Cerebellar nuclear complex (tissue), 1 donor: ENCODE measurements at regions not wholly inside any gene's neighbourhood (a gene's known extent, or its start where the extent isn't known, plus 50 kb on each side); places are given as distances from the start of the nearest gene placed in this dataset.
A peak's percentile ranks its signal among the peaks of the same experiment; 100 is the strongest.
"Not testable (repeated sequence)": the region's sequence is repeated elsewhere in the genome, so short reads cannot be mapped to it uniquely, and the experiment has no call there.

ENCODE experiments used
- DNase-seq, 2 experiments: peaks; one replicate each; lab custom pipeline; 2025; lab: John Stamatoyannopoulos, UW

DNA sequence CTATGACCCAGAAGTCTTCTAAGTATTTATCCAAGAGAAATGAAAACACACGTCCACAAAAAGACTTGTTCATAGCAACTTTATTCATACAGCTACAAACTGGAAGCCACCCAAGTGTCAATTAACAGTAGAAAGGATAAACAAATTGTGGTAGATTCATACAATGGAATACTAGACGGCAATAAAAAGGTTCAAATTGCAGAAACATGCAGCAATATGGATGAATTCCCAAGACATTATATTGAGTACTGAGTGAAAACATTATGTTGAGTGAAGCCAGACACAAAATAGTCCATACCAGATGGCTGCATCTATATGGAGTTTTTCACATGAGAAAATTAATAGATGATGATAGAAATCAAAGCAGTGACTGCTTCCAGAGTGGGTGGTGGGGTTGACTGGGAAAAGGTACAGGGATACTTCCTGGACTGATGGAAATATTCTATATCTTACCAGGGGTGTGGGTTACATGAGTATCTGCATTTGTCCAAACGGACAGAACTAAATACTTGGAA lies 292.0 kb downstream of the FGFR2 start:
- no peak for DNase-seq

DNA sequence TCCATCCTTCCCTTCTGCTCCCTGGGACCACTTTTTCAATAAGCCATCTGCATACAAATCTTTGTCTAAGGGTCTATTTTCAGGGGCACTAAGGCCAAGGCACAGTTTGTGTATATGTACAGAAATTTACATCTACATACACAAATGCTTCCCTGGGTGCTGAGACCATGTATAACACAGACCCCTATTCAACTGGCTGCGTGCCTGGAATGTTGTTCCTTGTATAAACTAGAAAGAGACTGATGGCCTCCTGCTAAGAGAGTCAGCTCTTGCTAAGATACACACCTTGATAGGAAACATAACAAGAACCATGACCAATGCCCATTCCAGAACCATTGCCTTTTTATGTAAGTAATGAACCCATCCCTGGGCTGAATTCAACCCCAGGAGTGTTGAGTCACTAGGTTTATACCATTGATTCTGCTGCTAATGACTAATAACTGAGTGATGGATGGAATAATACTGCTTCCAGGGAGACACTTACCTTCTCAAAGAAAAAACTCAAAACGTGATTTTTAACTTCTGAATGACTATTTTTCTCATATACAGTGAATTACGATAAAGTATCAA lies 290.7 kb downstream of the FGFR2 start:
- no peak for DNase-seq

DNA sequence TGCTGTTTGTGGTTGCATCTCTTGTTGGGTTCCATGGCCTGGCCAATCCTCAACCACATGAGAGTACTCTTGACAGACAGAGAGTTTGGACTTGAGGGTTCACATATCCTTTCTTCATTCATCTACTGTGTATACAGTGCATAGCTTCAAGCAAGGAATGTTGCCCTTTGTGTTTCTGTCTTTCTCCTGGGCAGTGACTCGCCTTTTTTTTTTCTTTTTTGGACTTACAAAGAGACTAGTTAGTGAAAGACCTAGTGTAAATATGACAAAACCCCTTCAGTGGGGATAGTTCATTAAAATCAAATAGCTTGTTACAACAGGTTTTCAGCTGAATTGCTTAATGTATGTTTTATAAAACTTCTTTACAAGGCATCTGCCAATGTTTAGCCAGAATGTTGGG lies 290.2 kb downstream of the FGFR2 start:
- no peak for DNase-seq

DNA sequence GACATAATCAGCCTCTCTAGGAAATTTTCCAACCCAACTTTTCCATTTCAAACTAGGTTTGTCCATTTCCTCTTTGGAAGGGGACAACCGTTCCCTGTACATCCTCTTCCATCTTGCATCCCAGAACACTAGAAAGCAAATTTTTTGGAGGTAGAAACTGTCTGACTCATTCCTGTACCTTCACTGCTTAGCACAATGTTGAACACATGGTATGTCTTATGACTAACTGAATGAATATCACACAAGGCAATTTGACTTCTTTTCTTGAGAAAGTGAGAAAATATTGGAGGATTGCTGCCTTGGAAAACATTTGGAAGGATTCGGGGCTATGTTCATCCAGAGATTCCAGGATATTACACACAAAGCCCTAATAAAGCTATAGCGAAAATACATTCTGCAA lies 289.1 kb downstream of the FGFR2 start:
- DNase-seq: no peak

DNA sequence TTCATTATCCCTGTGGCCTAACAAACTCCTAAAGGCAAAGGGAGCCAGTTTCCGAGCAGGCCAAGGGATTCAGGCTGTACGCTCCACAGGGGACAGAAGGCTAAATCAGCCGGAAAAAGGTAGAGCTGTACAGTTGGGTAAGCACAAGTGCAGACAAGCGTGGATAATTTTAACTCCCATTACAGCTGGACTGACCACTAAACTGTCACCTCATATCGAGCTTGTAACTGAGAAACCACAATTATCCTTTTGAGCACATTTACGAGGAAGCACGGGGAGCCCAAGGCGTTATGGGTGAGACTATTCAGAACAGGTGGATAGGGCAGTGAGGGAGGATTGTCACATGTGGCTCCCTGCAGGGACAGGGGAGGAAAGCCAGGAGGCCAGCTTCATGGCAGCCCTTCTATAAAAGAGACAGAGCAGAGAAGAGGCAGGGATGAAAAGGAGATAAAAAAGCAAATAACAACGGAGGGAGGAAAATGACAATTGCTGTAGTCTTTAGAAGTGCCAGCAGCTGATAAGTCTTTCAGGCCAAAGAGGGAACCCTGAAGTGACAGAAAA lies 288.0 kb downstream of the FGFR2 start:
- DNase-seq: peak; percentile 51 to 77

DNA sequence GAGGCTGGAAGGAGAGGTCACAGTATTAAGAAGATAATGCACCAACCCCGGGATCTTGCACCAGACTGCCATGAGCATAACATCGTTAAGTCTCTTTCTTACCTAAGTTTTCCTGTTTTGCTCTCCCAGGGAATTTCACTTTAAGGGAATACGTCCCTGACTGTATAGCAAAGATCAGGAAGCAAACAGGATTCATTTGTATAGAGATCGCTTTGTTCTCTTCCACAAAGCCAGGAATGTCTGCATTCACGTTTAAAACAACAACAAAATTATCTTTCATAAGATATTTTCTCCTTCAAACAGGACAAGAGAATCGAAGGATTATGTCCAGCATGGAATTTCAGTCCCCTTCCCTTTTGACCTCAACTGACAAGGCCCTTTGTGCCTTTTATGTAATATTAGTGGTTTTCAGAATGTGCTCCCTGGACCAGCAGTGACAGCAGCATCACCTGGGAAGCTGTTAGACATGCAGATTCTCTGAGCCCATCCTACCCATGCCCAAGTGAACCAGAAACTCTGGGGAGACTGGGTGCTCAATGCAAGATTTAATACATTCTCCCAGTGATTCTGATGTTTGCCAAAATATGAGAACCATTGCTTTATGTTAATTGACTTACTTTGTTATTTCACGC lies 286.3 kb downstream of the FGFR2 start:
- no peak for DNase-seq

DNA sequence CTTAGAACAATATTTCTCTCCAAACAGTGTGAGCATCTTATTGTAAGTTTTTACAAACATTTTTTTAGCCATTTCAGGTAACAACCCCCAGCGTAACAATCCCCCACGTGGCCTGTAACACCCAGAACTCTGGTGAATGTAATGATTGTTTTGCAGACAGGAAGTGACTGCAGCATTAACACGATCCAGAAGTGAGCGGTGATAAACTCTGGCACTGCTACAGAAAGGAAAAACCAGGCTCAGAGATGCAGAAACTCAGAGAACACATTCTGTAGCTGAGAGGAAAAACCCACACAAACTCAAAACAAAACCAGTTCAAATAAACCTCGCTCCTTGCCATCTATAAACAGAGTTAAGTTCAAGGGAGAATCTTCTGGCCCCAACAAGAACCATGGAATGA lies 285.7 kb downstream of the FGFR2 start:
- no peak for DNase-seq

DNA sequence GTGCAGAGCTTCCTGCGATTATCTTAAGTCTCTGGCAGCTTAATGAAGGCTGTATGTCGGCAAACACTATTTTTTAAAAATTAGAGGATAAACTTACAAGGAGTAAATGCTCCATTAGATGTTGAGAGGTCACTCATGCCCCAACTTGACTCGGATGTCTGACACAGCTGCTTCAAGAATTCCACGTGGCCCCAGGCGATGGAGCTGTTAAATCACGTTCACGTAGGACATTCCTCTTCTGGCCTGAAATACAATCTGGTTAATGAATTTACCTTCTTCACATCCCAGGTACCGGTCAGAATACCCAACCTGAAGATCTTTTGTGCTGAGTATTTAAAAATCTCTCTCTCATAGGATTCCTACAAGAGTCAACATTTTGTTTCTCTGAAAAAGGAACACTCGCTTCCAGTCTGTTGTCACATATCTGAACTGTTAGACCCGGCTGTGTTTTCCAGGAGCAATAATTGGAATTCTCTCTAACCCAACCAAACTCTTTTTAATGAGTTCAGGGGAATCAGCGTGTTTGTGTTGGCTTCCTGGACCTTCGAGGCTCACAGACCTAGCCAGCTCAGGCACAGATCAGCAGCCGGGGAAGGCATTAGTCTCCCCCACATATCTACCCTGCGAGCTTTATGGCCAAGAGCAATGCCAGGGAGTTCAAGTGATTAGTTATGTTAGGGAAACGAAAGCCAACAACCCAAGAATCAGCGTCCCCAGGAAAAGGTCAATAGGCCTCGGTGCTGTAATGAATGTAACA lies 284.9 kb downstream of the FGFR2 start:
- no peak for DNase-seq

DNA sequence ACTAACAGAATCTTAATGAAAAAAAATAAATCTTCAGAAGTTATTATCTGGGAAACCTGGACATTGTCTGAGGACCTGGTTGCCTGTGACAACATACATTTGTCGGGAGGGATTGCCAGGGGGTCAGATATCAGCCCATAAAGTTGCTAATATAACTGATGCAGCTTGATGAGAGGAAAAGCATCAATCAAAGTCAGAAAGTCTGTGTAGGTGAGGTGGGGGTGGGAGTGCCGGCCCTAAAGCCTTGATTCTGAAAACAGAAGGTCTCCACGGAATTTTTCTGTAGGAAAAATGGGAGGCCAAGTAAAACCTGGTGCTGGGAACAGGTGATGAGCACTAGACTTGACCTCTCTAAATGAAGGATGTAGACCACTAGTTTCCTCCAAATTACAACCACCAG lies 281.8 kb downstream of the FGFR2 start:
- no peak for DNase-seq

DNA sequence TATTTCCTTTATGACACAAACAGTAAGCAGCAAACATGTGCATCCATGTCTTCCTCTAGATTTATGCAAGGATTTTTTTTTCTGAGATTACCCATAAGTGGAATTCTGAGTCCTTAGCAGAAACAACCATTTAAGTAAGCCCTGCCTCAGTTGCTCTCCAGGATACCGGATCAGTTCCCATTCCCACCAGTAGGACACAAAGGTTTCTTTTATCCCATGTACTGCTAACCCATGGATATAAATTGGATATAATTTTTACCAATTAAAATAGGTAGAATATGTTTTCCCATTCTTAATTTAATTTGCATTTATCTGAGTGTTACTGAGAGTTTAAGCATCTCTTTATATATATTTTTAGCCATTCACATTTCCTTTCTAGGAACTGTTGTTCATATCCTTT lies 280.9 kb downstream of the FGFR2 start:
- no peak for DNase-seq

DNA sequence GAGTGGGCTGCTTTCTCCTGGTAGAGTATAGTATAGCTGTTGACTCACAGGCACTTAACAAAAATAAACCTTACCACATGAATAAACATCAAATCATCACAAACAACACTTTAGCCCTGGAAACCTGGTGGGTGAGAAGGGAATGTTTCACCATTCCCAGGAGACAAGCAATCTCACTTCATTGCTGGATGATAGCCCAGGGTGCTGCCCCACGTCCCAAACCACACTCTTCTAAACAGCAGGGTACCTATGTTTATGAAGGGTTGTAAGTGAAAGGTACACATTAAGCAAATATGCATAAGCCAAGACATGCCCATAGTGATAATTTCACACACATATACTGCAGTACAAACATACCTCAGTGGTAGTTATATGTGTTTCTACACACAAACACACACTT lies 276.2 kb downstream of the FGFR2 start:
- no peak for DNase-seq

DNA sequence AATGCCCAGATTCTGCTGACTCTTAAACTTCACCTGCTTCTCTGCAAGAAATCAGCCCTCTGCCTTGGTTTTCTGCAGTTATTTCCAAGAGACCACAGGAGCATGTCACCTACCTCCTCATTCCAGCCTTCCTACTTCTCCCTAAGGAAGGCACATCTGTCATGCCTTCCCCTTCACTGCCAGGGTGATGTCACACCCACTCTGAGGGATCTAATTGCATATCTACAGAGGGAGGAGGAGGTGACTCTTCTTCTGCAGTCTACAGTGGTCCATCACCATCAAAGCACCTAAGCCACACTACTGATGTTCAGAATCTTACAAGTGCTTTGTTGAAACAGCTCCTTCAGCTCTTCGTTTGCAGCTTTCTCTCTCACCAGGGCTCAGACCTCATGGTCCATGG lies 275.5 kb downstream of the FGFR2 start:
- DNase-seq: no peak

DNA sequence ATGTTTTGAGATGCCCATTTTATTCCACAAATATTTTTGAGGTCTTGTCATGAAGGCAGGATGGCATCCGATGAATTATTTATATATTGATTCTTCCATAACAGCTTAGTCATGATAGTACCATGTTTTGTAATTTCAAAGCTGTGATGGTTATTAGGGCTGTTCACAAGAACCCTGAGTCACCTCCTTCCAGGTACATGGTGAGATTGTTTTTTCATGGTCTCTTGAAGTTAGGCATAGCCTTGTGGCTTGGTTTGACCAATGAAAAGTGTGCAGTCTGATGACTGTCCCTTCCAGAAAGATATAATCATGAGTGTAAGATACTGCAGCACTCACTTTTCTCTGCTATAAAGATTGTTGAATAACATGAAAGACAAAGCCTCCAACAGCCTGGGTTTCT lies 274.8 kb downstream of the FGFR2 start:
- DNase-seq: no peak

DNA sequence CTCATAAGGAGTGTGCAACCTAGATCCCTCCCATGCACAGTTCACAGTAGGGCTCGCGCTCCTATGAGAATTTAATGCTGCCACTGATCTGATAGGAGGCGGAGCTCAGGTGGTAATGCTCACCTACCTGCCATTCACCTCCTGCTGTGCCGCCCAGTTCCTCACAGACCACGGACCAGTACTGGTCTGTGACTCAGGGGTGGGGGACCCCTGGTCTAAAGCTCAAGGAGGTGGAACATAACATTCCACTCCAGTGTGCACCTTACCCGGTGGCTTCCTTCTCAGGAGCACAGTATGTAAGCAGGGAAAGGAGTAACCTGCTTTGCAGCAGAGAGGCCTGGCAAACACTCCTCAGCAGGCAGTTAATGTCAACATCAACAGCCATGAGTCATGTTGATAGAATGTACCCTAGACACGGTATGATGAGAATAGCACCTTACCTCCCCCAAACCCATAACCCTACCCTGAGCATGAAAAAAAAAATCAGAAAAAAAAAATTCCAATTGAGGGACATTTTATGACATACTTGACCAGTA lies 273.5 kb downstream of the FGFR2 start:
- no peak for DNase-seq

DNA sequence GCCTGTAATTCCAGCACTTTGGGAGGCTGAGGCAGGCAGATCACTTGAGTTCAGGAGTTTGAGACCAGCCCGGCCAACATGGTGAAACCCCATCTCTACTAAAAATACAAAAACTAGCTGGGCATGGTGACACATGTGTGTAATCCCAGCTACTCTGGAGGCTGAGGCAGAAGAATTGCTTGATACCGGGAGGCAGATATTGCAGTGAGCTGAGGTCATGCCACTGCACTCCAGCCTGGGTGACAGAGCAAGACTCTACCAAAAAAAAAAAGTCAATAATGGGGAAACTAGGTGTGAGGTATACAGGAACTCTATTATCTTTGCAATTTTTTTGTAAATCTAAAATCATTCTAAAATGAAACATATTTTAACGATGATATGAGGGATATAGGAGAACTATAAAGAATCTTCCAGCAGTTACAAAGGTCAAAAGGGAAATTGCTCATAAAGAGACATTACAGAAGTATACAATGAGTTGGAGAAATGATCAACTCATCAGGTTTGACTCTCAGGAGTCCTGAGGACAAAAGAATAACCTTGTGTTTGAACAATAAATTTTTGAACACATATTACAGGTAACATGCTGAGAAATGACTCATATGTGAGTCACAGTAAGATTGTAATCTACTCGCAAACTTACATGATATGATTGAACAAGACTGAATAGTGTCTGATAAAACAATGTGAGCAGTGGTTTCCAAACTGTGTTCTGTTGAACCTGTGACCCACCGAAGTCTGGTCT lies 272.6 kb downstream of the FGFR2 start:
- DNase-seq: no peak

DNA sequence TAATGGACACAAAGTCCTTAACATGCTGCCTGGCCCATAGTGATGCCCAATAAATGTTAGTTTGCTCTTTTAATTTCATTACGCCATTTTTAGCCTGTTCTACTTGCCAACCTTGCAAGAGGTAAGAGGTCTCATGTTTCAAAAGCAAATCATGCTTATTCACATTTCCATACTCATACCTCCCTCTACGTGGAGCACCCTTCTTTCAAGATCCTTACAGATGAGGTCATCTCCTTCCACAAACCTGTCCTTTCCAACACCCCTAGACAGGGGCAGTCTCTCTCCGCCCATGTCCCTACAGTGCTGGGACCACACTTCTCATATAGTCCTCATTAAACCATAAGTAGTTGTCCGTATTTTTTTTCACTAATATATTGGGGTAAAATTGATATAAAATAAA lies 271.3 kb downstream of the FGFR2 start:
- no peak for DNase-seq

DNA sequence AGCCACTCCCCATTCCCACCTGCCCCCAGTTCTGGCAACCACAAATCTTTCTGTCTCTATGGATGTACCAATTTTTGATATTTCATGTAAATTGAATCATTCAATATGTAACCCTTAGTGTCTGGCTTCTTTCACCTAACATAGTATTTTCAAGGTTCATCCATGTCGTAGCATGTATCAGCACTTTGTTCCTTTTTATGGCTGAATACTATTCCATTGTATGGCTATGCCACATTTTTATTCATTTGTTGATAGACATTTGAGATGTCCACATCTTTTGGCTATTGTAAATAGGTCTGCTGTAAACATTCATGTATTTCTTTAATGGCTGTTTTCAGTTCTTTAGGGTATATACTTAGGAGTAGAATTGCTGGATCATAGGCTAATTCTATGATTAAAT lies 270.5 kb downstream of the FGFR2 start:
- no peak for DNase-seq

DNA sequence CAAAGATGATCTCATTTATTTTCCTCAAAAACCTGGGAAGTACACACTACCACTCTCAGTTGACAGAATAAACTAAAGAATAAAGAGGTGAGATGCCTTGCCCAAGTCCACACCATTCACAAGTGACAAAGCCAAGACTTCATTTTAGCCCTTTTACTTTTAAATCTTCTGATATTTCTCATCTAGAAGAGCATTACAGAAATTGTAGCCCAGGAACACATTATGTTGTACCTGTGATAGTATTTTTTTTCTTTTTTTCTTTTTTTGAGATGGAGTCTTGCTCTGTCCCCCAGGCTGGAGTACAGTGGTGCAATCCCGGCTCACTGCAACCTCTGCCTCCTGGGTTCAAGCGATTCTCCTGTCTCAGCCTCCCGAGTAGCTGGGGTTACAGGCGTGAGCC lies 268.6 kb downstream of the FGFR2 start:
- DNase-seq: not testable (repeated sequence)

DNA sequence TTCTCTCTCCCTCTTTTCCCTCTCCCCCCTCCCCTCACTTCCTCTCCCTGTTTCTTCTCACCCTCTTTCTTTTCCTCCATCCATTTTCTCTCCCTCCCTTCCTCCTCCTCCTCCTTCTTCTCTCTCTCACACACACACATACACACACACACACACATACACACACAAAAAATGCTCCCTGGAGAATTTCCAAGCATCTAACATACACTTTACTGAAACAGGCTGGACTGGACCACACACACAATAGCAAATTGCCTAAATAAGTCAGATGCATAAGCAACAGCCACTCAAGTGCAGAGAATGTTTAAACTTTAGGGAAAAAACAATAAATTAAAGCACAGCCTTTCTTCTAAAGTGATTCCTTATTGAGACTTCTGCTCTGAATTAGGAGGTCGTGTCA lies 267.7 kb downstream of the FGFR2 start:
- no peak for DNase-seq

DNA sequence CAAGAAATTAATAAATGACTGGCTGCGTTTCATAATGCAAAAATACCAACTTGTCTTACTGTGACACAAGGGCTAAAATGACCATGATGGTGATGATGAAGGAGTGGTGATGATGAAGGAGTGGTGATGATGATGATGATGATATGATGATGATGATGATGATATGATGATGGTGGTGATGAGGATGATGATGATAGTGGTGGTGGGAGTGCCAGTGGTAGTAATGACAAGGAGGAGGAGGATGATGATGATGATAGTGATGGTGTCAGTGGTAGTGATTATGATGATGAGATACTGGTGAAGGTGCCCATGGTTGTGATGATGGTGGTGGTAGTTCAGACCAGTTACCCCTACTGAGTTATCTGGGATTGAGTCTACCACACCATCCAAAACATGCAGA lies 265.9 kb downstream of the FGFR2 start:
- no peak for DNase-seq

DNA sequence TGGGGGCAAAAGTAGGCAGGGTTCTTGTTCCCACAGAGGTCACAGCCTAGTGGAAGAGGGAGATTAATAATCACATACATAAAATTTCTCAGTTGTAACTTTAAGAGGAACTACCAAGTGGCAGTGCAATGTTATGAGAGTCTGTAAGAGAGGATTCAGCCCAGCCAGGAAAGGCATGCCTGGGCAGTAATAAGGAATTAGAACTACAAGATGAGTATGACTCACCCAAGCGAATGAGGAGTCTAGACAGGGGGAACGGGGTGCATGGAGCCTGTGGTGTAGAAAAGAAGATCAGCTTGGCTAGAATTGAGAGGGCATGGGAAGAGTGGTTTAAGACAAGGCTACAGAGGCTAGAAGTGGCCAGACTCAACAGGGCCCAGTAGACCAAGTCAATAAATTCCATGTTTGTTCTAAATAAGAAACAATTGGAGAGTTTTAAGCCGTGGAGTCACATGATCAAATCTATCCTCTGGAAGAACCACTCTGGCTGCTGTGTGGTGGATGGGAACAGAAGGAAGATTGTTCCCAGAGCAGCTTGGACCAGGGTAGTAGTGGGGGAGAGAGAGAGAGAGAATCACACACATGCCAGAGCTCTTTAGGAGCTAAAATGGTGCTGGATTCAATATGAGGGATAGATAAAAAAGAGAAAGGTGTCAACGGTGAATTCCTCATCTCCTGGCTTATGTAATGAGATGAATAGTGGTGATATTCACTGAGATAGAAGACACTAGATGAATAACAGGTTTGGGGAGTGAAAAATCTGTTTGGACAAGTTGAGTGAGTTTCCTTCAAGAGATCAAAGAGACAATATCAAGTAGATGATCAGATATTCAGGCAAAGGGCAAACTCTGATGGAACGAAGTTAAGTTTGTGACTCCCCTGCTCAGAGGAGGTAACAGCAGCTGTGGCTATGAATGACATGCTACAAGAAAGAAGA lies 265.1 kb downstream of the FGFR2 start:
- DNase-seq: no peak
